Upper lobe of left lung (tissue), 6 donors: ENCODE measurements at regions not wholly inside any gene's neighbourhood (a gene's known extent, or its start where the extent isn't known, plus 50 kb on each side); places are given as distances from the start of the nearest gene placed in this dataset.

Source experiments
- ATAC-seq, 2 donors: fragments of 200-7000 bp; cut with Tn5 transposase; one replicate each; pipeline ENCODE4 v1.9.1; 2022; ENCODE audit warnings: mild to moderate bottlenecking in 2 of 2, moderate library complexity in 2 of 2; ENCODE audit not compliant: low FRiP score in 2 of 2
- DNase-seq, 2 donors: peaks; one replicate each; pipeline ENCODE4 v3.0.0-alpha.2; 2019 to 2020
- H3K27ac ChIP-seq, 4 donors: fragments of 200-600 bp; sonication (generic); one replicate each; pipeline ENCODE4 v1.5.1; 2016 to 2019
- H3K27me3 ChIP-seq, 4 donors: fragments of 200-600 bp; sonication (generic); one replicate each; pipeline ENCODE4 v1.5.1; 2017 to 2019
- H3K36me3 ChIP-seq, 4 donors: fragments of 200-600 bp; sonication (generic); one replicate each; pipeline ENCODE4 v1.5.1; 2016 to 2019
- H3K4me1 ChIP-seq, 4 donors: fragments of 200-600 bp; sonication (generic); one replicate each; pipeline ENCODE4 v1.5.1; 2018 to 2019
- H3K4me3 ChIP-seq, 4 donors: fragments of 200-600 bp; sonication (generic); one replicate each; pipeline ENCODE4 v1.5.1; 2017 to 2019; ENCODE audit warnings: mild to moderate bottlenecking in 2 of 4, moderate library complexity in 1 of 4
- H3K9me3 ChIP-seq, 4 donors: fragments of 200-600 bp; sonication (generic); one replicate each; pipeline ENCODE4 v1.5.1; 2018 to 2019
- CTCF ChIP-seq, 6 experiments: fragments of 450-650 bp in 4 of 6; fragments of 200-600 bp in 2 of 6; sonication (generic) in 2 of 6; IDR thresholded peaks; one replicate each; pipeline ENCODE4 v1.5.1; 2016 to 2019; ENCODE audit warnings: antibody characterized with exemption in 6 of 6
- EP300 ChIP-seq, 4 donors: sonication (generic); formaldehyde crosslinking; IDR thresholded peaks; one replicate each; pipeline ENCODE4 v1.5.1; 2017; ENCODE audit warnings: antibody characterized with exemption in 4 of 4, control low read depth in 2 of 4
- POLR2A ChIP-seq, 4 donors: fragments of 450-650 bp; IDR thresholded peaks; one replicate each; pipeline ENCODE4 v1.5.1; 2016 to 2017; ENCODE audit warnings: antibody characterized with exemption in 4 of 4, mild to moderate bottlenecking in 2 of 4
- POLR2AphosphoS5 ChIP-seq, 2 donors: sonication (generic); formaldehyde crosslinking; IDR thresholded peaks; one replicate each; pipeline ENCODE4 v1.5.1; 2017; ENCODE audit warnings: antibody characterized with exemption in 2 of 2
- WGBS, 2 donors: methylation state at CpG; one replicate each; pipeline ENCODE4 v1.1.5; 2017 to 2018; 5-methylcytosine and 5-hydroxymethylcytosine counted together
- donor health status: DM: no; HTN: no; CAD: no; lungs with moderate emphysema.
- donor health status: DM: no; HTN: yes; CAD: no; lungs with severe emphysema.

- ATAC-seq: no peak
- TF ChIP-seq POLR2A (IDR thresholded peaks at IDR 0.05) (no peak), POLR2AphosphoS5 (IDR thresholded peaks at IDR 0.05) (no peak), EP300 (IDR thresholded peaks at IDR 0.05) (no peak), CTCF (IDR thresholded peaks at IDR 0.05) (no peak)
Observed at GRCh38 chr18:73983496-73983895, 164.1 kb downstream of the FBXO15 start.

GRCh38 chr18:73981796-73982195 is 165.8 kb downstream of the FBXO15 start:
- Histone ChIP-seq H3K36me3 (no peaks in the 10 kb centered on the region), H3K27ac (no peak overlapping the region), H3K4me3 (no peak overlapping the region), H3K27me3 (no peaks in the 10 kb centered on the region), H3K9me3 (no peaks in the 10 kb centered on the region), H3K4me1 (no peaks in the 10 kb centered on the region)
- TF ChIP-seq EP300 (IDR thresholded peaks at IDR 0.05): no peak
- TF ChIP-seq POLR2AphosphoS5 (IDR thresholded peaks at IDR 0.05): no peak
- TF ChIP-seq POLR2A (IDR thresholded peaks at IDR 0.05): no peak
- no peak for TF ChIP-seq CTCF (IDR thresholded peaks at IDR 0.05)
- ATAC-seq (no peak), DNase-seq (no peak)
- WGBS, 2 donors: 65 to 73% methylated on average over 4 of the region's 4 CpGs

More at GRCh38 chr18:73983496-73983895, 164.1 kb downstream of the FBXO15 start:
- no peaks in the 10 kb centered on the region for H3K9me3 ChIP-seq
- no peaks in the 10 kb centered on the region for H3K36me3 ChIP-seq
- H3K27me3 ChIP-seq: no peaks in the 10 kb centered on the region
- WGBS, 2 donors: 76 to 81% methylated on average over 5 of the region's 5 CpGs
- no peak for DNase-seq
- H3K4me1 ChIP-seq: no peaks in the 10 kb centered on the region
- H3K27ac ChIP-seq: no peak overlapping the region
- no peak overlapping the region for H3K4me3 ChIP-seq

- DNase-seq (no peak), ATAC-seq (no peak)
- Histone ChIP-seq H3K9me3 (no peaks in the 10 kb centered on the region), H3K4me1 (no peaks in the 10 kb centered on the region), H3K27ac (no peak overlapping the region), H3K36me3 (no peaks in the 10 kb centered on the region), H3K27me3 (no peaks in the 10 kb centered on the region), H3K4me3 (no peak overlapping the region)
- 79% methylated on average over 7 to 9 of the region's 9 CpGs for WGBS, 2 donors
- no peak for TF ChIP-seq POLR2AphosphoS5 (IDR thresholded peaks at IDR 0.05)
- TF ChIP-seq CTCF (IDR thresholded peaks at IDR 0.05): no peak
- no peak for TF ChIP-seq EP300 (IDR thresholded peaks at IDR 0.05)
- no peak for TF ChIP-seq POLR2A (IDR thresholded peaks at IDR 0.05)
Observed at GRCh38 chr18:73980289-73980979, 167.2 kb downstream of the FBXO15 start.

GRCh38 chr18:73979742-73980141 is 167.9 kb downstream of the FBXO15 start:
- H3K27ac ChIP-seq: no peak overlapping the region

GRCh38 chr18:73976433-73976832 is 171.2 kb downstream of the FBXO15 start:
- DNase-seq (no peak), ATAC-seq (no peak)

More at GRCh38 chr18:73979742-73980141, 167.9 kb downstream of the FBXO15 start:
- ATAC-seq: no peak
- Histone ChIP-seq H3K4me3 (no peak overlapping the region), H3K36me3 (no peaks in the 10 kb centered on the region), H3K9me3 (no peaks in the 10 kb centered on the region), H3K4me1 (no peaks in the 10 kb centered on the region), H3K27me3 (no peaks in the 10 kb centered on the region)
- no peak for DNase-seq
- 54 to 63% methylated on average over 2 of the region's 2 CpGs for WGBS, 2 donors
- TF ChIP-seq POLR2A (IDR thresholded peaks at IDR 0.05): no peak

More at GRCh38 chr18:73976433-73976832, 171.2 kb downstream of the FBXO15 start:
- no peaks in the 10 kb centered on the region for H3K27me3 ChIP-seq
- H3K27ac ChIP-seq: no peak overlapping the region
- no peak overlapping the region for H3K4me3 ChIP-seq
- H3K36me3 ChIP-seq: no peaks in the 10 kb centered on the region
- 80 to 81% methylated on average over 3 of the region's 3 CpGs for WGBS, 2 donors
- no peaks in the 10 kb centered on the region for H3K9me3 ChIP-seq
- TF ChIP-seq POLR2A (IDR thresholded peaks at IDR 0.05) (no peak), EP300 (IDR thresholded peaks at IDR 0.05) (no peak), POLR2AphosphoS5 (IDR thresholded peaks at IDR 0.05) (no peak), CTCF (IDR thresholded peaks at IDR 0.05) (no peak)
- no peaks in the 10 kb centered on the region for H3K4me1 ChIP-seq
